Nucleus accumbens (tissue), 56 donors: ENCODE measurements at regions not wholly inside any gene's neighbourhood (a gene's known extent, or its start where the extent isn't known, plus 50 kb on each side); places are given as distances from the start of the nearest gene placed in this dataset.
"Not testable (repeated sequence)": the region's sequence is repeated elsewhere in the genome, so short reads cannot be mapped to it uniquely, and the experiment has no call there.

Source experiments
- DNase-seq, 56 donors: peaks; one replicate each; lab custom pipeline; 2025; lab: John Stamatoyannopoulos, UW

GRCh38 chr5:74535926-74536325 lies 104.6 kb downstream of the ENC1 start:
- no peak for DNase-seq

GRCh38 chr5:74534397-74535129 lies 106.0 kb downstream of the ENC1 start:
- no peak for DNase-seq

GRCh38 chr5:74530326-74531050 lies 110.0 kb downstream of the ENC1 start:
- DNase-seq: peak in 1 of 56 donors; percentile 14

- DNase-seq: no peak
Measured at GRCh38 chr5:74529101-74529500, 111.4 kb downstream of the ENC1 start.

- no peak for DNase-seq
Measured at GRCh38 chr5:74526111-74526510, 114.4 kb downstream of the ENC1 start.

GRCh38 chr5:74524767-74525166 lies 115.8 kb downstream of the ENC1 start:
- DNase-seq: not testable (repeated sequence)

GRCh38 chr5:74523698-74524097 lies 116.8 kb downstream of the ENC1 start:
- not testable (repeated sequence) for DNase-seq

- DNase-seq: not testable (repeated sequence)
Measured at GRCh38 chr5:74522838-74523237, 117.7 kb downstream of the ENC1 start.

- peak in 2 of 56 donors; percentile 12 for DNase-seq
Measured at GRCh38 chr5:74521401-74521800, 119.1 kb downstream of the ENC1 start.

- DNase-seq: no peak
Measured at GRCh38 chr5:74519679-74520078, 120.8 kb downstream of the ENC1 start.

- DNase-seq: no peak
Measured at GRCh38 chr5:74519161-74519571, 121.4 kb downstream of the ENC1 start.

- DNase-seq: no peak
Measured at GRCh38 chr5:74517700-74518099, 122.8 kb downstream of the ENC1 start.

GRCh38 chr5:74516211-74516636 lies 124.3 kb downstream of the ENC1 start:
- DNase-seq: no peak

GRCh38 chr5:74514888-74515551 lies 125.5 kb downstream of the ENC1 start:
- DNase-seq: no peak

- not testable (repeated sequence) for DNase-seq
Measured at GRCh38 chr5:74511770-74512169, 128.8 kb downstream of the ENC1 start.

- no peak for DNase-seq
Measured at GRCh38 chr5:74510476-74511075, 130.0 kb downstream of the ENC1 start.

- no peak for DNase-seq
Measured at GRCh38 chr5:74507370-74508005, 133.0 kb downstream of the ENC1 start.

GRCh38 chr5:74506119-74506518 lies 134.4 kb downstream of the ENC1 start:
- no peak for DNase-seq

GRCh38 chr5:74504463-74504862 lies 136.1 kb downstream of the ENC1 start:
- no peak for DNase-seq

GRCh38 chr5:74502479-74502950 lies 138.0 kb downstream of the ENC1 start:
- DNase-seq: no peak
